ENCODE measurements at regions not wholly inside any gene's neighbourhood (a gene's known extent, or its start where the extent isn't known, plus 50 kb on each side); places are given as distances from the start of the nearest gene placed in this dataset.
"Not testable (repeated sequence)": the region's sequence is repeated elsewhere in the genome, so short reads cannot be mapped to it uniquely, and the experiment has no call there.

DNA sequence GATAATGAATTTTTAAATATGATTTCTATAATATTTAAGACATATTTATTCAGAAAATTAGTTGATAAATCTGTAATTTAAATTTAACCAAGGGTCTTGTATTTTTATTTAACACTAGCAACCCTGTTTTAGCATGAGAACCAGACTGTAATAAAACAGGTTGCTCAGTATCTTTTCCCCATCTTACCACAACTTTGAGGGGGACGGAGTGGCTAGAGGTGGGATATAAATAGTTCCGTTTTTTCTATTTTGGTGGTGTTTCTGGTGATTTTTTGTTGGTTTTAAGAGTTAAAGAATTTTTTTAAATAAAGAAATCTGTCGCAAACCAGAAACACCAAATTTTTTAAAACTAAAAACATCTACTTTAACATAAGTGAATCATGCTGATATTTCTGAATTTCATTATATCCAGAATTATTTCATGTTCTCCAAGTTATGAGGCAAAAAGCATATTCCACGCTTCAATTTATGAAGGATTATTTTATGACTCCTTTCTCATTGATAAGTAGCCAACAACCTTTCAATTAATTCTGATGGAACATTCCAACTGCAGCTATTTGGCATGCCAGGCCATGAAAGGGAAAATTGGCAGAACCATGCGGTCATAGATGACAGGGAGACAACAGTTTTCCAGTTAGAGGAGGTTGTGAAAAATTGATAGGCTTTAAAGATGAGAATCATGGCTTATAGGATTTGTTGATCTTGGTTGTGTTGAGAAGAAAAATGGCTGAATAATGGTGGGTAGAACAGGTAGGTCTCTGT, 151.9 kb upstream of the CARMIL1 start:
- DNase-seq = no peak

DNA sequence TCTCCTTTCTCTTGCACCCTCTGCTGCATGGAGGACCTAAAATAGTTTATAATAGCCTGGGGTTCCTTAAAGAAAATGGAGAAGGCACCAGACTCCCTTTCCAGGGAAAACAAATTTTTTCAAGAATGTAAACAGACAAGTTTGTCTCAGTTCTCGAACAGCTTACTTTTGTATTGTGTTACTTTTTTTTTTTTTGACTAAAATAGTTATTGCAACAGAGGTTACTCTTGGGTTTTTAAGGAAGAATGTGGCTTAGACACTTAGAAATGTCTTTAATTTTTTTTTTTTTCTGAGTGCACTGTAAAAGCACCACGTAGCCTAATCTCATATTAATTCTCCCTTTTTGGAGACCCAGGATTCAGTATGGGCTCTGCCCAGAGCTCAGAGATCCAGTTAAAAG, 148.7 kb upstream of the CARMIL1 start:
- no peak for DNase-seq

DNA sequence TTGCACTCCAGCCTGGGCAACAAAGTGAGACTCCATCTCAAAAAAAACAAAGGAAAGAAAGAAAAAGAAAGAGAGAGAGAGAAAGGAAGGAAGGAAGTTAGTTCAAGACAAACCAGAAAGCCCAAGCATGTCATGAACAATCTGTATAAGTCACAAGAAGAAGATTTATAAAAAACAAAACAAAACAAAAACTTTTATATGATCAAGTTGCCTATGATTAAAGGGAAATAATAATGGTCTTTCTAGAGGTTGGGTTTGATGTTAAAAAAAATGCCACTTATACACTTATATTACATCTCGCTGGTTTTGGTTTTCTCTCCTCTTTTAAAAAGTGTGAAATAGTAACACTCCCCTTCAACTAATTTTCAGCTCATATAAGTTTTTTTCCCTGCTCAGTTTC, 146.2 kb upstream of the CARMIL1 start:
- no peak for DNase-seq

DNA sequence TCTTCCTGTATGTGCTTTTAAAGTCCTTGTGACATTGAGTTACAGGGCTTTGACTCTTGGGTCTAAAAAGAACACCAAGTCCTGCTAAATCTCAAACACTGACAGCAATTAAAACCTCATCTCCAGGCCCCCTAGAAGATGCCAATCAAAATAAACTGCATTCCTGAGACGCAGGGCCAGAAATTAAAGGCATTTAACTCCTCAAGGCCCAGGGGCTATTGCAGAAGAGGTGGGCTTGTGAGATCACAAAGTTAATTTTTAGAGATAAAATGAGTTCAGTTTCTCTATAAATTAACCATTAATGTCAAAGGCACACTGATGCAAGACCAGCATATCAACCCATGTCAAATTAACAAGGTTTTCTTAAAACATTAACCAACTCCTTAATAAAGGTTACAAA, 145.6 kb upstream of the CARMIL1 start:
- no peak for DNase-seq

DNA sequence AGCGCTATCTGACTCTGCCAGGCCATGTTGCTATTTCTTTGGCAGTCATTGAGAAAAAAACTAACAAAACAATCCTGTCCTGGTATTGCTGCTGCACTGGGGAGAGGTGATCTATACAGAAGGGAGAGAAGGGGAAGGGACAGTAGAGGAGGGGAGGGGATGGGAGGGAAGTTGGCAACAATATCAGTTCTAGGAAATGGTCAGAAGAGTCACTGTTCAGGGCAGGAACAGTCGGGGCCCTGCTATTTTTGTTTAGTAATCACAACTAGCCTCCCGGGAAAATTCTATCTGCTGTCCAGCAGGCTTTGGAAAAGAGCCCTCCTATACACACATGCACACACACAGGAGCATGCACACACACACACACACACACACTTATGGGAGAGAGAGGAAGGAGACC, 142.3 kb upstream of the CARMIL1 start:
- DNase-seq = no peak

DNA sequence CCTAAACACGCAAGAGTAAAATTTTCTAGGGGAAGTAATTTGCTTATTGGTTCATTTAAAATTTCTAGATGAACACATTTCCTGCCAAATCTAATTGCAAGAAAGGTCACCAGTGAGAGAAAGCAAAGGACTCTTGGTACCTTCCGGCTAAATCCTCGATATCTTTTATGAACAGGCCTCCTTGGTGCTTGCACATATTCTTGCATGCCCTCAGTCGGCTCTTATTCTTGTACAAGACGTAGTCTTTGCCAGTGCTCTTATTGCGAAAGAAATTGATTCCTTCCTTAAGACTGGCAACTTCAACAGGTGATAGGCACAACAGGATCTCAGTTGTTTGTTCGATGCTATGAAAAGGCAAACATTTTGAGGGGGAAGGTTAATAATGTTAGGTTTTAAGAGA, 141.7 kb upstream of the CARMIL1 start:
- DNase-seq = no peak

DNA sequence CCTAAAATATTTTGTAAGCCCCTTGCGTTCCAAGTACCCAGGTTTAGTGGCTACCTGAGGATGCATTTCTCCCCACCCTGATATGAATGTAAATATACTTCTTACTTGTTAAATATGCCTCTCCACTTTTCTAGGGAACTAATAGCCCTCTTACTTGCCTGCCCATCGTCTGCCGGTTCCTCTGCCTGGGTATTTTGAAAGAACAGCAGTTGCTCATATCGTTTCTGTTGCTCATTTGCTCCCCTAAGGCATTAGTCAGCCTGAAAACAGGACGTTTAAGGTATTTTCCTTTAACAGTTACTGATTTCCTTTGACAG, 141.3 kb upstream of the CARMIL1 start:
- DNase-seq = no peak

DNA sequence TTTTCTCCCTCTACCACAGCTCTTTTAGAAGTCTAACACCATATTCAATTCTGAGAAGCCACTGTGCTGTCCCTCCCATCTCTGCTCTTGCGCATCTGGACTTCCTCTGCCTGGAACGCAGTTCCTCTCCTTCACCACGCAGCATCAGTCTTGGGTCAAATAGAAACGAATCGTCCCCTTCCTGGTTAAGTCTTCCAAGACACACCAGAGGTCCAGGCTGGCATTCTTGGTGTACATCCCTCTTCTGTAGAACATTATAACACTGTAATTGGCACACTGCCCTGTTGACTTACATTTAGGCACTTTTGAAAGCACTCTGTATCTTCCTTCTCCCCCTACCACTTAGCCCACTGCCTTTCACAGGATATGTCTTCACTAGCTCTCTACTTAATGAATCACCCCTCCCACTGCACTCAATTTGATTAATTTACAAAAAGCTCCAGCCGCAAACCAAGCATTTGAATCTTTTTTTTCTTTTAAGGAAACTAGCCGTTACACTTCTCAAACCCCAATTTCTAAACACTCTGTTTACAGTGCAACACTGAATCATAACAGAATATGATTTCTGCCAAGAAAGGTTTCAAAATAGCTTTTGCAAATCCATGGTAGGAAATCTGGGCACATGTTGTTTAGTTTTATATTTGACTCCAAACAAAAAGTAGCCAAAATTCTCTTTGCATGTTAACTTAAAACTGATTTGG, 140.8 kb upstream of the CARMIL1 start:
- DNase-seq = no peak

DNA sequence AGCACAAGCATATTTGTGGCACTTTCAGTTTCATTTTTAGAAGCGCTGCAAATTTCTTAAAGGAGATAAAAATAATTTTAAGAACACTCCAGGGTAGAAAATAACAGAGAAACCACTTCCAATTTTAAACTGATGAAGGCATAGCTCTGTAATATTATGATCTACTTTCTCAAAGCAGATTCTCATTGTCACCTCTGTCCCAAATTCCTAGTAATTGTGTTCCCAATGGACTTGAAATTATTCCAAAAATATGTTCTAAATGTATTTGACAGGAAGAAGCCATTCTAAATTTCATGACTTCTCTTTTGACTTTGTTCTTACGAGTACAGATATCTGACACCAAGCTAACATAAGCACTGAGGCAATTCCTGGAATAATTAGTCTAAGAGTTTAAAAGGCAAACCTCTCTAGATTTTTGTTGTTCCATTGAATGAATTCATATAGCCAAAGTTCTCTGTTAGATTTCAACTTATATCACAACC, 140.2 kb upstream of the CARMIL1 start:
- no peak for DNase-seq

DNA sequence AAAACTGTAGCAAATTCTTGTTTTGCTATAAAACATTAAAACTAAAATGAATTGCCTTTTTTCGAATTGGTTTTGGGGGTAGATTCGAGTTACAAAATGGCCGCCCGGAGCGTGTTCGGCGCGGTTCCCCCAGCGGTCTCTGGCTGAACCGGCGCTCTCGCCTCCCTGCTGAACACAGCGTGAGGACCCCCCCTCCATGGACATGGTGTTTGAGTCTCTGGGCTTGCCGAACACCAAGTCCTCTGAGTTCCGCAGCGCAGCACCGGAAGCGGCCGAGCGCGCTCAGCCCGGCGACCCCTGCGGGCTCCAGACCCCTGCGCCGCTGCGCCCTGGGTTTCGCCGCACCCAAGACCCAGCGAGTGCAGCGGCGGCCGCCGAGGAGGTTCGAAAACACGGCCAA, 139.6 kb upstream of the CARMIL1 start:
- DNase-seq = not testable (repeated sequence)

DNA sequence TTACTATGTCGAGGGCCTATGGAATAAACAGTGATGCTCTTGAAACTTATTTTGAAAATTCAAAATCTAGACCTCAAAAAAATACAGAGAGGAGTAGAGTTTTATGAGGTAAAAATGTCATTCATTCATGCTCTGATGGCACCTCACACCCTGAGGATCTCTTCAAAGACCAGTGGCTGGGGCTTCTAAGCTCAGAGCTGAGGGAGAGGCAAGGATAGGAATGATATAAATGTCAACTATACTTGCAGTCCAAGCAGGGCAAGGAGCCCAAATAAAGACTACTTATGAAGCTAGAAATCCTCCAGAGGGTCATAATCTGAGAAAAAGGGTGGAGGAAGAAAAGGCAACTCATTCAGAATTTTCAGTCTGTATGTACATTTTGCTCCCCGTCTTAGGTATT, 136.7 kb upstream of the CARMIL1 start:
- DNase-seq = no peak

DNA sequence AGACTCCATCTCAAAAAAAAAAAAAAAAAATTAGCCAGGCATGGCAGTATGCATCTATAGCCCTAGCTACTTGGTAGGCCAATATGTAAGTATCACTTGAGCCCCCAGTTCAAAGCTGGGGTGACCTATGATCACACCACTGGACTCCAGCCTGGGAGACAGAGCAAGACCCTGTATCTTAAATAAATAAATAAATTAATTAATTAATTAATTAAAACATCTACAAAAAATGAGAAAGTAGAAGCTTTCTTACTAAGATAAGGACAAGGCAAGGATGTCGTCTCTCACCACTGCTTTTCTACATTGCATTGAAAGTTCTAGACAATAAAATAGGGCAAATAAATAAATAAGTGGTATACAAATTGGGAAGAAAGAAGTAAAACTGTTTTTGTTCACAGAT, 134.3 kb upstream of the CARMIL1 start:
- no peak for DNase-seq

DNA sequence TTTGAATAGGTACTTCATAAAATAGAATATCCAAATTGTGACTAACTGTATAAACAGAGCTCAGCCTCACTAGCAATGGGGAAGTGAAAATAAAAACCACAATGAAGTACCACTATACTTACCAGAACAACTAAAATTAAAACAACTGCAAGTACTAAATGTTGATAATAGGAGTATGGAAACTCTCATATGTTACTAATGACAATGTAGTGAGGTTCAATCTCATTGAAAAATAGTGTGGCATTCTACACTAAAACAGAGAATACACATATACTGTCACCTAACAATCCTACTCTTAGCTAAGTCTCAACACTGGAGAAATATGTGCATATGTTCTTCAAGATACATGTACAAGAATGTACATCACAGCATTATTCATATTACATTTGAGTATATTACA, 132.0 kb upstream of the CARMIL1 start:
- no peak for DNase-seq

DNA sequence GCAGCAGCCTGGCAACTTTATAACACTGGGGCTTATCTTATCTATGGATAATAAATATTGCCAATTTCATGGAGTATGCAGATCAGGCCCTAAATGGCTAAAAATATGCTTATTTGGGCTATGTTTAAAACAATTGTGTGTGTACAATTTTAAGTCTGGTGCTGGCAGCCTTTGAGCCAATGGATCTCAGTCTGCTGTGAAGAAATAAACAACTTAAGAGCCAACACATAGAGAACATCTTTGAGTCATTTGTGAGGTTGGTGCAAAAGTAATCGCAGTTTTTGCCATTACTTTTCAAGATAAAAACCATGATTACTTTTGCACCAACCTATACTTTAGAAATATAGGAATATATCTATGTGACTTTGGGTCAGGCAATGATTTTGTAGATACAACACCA, 129.1 kb upstream of the CARMIL1 start:
- no peak for DNase-seq

DNA sequence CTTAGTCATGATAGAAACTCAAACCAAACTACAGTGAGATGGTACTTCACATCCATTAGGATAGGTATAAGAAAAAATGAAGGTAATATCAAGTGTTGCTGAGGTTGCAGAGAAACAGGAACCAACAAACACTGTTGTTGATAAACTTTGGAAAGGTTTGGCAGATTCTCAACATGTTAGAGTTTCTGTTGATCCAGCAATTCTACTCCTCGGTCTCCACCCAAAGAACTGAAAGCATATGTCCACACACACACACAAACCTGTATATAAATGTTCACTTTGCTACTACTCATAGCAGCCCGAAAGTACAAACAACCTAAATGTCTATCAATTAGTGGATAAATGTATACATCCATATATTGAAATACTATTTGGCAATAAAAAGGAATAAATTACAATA, 128.3 kb upstream of the CARMIL1 start:
- no peak for DNase-seq

DNA sequence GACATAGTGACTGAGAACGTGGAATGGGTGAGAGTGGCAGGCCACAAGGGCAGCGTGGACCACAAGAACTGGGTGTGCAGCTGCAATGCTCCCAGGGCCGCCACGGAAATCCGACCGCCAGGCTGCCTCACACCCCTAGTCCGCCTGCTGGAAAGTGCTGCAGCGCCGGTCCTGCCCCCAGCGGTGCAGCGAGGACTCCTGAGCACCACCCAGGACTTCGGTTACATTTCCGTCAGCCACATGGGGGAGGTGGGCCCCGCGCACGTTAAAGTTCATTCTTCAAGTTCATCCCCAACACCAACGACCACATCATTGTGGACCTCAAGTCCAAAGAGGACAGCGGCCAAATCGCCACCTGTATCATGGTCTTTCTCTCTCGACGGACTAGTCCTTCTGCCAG, 126.1 kb upstream of the CARMIL1 start:
- no peak for DNase-seq

DNA sequence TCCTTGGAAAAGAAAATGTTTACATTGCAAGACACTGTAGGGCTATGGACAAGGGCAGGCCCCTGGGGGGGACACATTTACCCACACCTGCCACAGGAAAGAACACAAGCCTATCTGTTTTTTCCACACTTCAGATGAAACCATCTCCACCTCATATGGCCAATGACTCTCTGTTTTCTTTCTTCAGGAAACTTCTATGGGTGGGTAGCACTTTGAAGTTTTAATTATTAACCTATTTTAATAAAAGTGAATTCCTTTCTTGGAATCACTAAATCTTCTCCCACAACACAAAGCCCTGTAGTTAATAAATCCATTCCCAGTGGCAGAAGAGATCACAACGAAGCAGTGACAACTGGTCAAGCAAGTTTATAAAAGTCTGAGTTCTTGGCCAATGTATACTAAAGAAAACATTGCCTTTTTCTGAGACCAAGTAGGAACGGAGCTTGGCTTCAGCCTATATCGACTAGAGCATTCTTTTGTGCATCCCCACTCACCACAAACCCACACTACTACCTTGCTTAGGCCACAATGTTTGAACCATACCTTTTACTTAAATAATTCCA, 125.1 kb upstream of the CARMIL1 start:
- DNase-seq = no peak

DNA sequence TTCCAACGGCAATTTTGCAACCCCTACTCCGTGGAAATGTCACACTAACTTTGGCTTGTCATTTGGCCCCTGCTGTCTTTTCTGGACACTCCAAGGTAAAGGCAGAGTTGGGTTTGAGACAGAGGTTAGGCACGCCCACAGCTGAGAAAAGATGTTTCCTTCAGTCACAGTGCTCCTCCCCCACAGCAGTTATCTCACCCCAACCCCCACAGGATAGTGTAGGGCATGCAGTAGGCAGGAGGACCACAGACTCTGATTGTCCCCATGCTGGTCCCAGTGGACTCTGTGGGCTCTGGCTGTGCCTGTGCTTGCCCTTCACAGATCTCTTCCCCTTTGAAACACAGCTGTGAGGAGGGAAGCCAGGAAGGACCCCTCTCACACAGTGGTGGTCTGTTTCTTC, 124.0 kb upstream of the CARMIL1 start:
- no peak for DNase-seq

DNA sequence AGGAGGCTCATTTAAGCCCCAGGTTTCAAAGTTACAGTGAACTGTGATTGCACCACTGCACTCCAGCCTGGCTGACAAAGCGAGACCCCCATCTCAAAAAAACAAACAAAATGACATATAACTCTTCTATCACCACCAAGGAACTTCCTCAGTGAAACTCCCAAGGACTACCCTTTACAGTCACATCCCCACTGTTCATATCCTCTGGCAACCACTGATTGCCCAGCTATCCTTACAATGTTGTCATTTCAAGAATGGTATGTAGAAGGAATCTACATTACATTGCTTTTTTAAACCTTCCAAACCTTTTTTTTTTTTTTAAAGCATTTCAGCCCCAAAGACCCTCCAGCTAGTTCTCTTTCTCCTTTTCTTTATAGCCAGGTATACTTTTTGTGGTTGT, 123.1 kb upstream of the CARMIL1 start:
- no peak for DNase-seq

DNA sequence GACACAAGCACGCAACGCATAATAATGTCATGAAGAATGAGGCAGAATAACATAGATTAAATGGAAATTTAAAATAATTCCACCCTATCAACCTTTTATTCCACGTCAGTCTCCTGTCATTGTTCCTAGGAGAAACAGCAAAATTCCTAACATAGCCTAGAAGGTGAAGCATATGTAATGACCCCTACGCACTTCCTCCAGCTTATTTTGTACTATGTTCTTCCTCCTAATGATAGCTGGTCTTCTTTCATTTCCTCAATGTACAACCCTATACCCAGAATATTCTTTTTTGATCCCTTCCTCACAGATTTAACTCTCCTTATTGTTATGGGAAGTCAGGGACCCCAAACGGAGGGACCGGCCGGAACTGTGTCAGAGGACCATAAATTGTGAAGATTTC, 122.0 kb upstream of the CARMIL1 start:
- no peak for DNase-seq

DNA sequence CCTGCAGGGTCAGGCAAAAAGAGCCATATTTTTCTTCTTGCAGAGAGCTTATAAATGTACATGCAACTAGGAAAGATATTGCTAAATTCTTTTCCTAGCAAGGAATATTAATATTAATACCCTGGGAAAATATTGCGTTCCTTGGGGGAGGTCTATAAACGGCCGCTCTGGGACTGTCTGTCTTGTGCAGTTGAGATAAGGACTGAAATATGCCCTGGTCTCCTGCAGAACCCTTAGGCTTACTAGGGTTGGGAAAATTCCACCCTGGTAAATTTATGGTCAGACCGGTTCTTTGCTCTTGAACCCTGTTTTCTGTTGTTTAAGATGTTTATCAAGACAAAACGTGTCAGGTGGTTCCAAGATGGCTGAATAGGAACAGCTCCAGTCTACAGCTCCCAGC, 121.3 kb upstream of the CARMIL1 start:
- DNase-seq = no peak

DNA sequence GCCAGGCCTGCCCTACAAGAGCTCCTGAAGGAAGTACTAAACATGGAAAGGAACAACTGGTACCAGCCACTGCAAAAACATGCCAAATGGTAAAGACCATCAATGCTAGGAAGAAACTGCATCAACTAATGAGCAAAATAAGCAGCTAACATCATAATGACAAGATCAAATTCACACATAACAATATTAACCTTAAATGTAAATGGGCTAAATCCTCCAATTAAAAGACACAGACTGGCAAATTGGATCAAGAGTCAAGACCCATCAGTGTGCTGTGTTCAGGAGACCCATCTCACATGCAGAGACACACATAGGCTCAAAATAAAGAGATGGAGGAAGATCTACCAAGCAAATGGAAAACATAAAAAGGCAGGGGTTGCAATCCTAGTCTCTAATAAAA, 119.0 kb upstream of the CARMIL1 start:
- not testable (repeated sequence) for DNase-seq

DNA sequence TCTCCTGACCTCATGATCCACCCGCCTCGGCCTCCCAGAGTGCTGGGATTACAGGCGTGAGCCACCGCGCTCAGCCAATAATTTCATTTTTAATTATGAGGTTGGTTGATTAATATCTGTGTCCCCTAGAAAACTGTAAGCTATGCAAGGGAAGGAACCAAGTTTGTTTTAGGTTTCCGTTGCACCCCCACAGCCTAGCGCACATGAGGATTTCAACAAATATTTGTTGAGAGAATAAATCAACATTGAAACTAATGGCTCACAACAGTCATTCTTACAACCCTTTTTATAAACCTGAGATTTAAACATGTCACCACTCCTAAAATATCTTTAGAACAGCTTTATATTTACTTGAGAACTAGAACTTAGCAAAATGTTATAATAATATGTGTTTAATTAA, 114.0 kb upstream of the CARMIL1 start:
- no peak for DNase-seq

DNA sequence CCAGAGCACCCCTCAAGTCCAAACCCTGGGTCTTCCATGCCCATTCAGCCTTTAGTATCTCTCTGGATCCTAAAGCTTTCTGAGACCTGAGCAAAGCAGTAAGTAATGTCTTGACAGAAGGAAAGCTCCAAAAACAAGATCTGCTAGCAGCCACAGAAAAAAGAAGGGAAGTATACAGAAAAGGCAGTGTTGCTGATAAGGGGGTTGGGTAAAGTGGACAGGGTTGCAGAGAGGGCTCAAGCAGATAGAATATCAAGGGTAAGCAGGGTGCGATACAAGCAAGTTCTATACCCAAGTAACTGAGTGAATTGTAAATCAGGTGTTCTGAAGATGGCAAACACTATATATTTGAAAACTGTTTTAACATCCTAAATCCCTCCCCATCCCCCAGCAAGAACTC, 113.4 kb upstream of the CARMIL1 start:
- no peak for DNase-seq

Data from NCI-H2107 (cell line).